Heart left ventricle (tissue), 16 donors: ENCODE measurements at regions not wholly inside any gene's neighbourhood (a gene's known extent, or its start where the extent isn't known, plus 50 kb on each side); places are given as distances from the start of the nearest gene placed in this dataset.
"Not testable (repeated sequence)": the region's sequence is repeated elsewhere in the genome, so short reads cannot be mapped to it uniquely, and the experiment has no call there.

Experiments
- ATAC-seq, 4 donors: fragments of 200-7000 bp; cut with Tn5 transposase; one replicate each; pipeline ENCODE4 v1.9.1; 2020 to 2022; ENCODE audit warnings: moderate library complexity in 4 of 4, mild to moderate bottlenecking in 3 of 4, moderate number of reproducible peaks in 1 of 4
- DNase-seq, 5 donors: peaks; one replicate each; pipeline ENCODE4 v3.0.0-alpha.2; 2020
- H3K27ac ChIP-seq, 12 donors: fragments of 200-600 bp; sonication (generic) in 4 of 12; one replicate each; pipeline versions ENCODE4 v1.5.0 to v1.8.0; 2016 to 2022; ENCODE audit warnings: mild to moderate bottlenecking in 2 of 12
- H3K27me3 ChIP-seq, 9 donors: fragments of 200-600 bp; sonication (generic) in 2 of 9; one replicate each; pipeline versions ENCODE4 v1.5.1 to v1.8.0; 2016 to 2022; ENCODE audit warnings: mild to moderate bottlenecking in 3 of 9
- H3K36me3 ChIP-seq, 9 donors: fragments of 200-600 bp; sonication (generic) in 2 of 9; one replicate each; pipeline versions ENCODE4 v1.5.0 to v1.8.0; 2018 to 2022; ENCODE audit warnings: mild to moderate bottlenecking in 2 of 9
- H3K4me1 ChIP-seq, 12 donors: fragments of 200-600 bp; sonication (generic) in 4 of 12; one replicate each; pipeline versions ENCODE4 v1.5.0 to v1.8.0; 2016 to 2022; ENCODE audit warnings: mild to moderate bottlenecking in 3 of 12
- H3K4me3 ChIP-seq, 12 donors: fragments of 200-600 bp; sonication (generic) in 4 of 12; one replicate each; pipeline versions ENCODE4 v1.5.0 to v1.8.0; 2017 to 2022; ENCODE audit warnings: mild to moderate bottlenecking in 9 of 12, moderate library complexity in 4 of 12
- H3K9me3 ChIP-seq, 12 donors: fragments of 200-600 bp; sonication (generic) in 4 of 12; one replicate each; pipeline versions ENCODE4 v1.5.0 to v1.8.0; 2016 to 2022; ENCODE audit warnings: mild to moderate bottlenecking in 1 of 12
- CTCF ChIP-seq, 12 donors: fragments of 200-600 bp; sonication (generic) in 4 of 12; IDR thresholded peaks; one replicate each; pipeline versions ENCODE4 v1.5.0 to v1.8.0; 2018 to 2022; ENCODE audit warnings: antibody characterized with exemption in 12 of 12, mild to moderate bottlenecking in 5 of 12
- POLR2A ChIP-seq, 2 donors: fragments of 450-650 bp; IDR thresholded peaks; one replicate each; pipeline ENCODE4 v1.6.1; 2017; ENCODE audit warnings: antibody characterized with exemption in 2 of 2, mild to moderate bottlenecking in 2 of 2, moderate library complexity in 2 of 2
- WGBS, 4 donors: extraction: QIAGEN DNeasy Blood & Tissue Kit in 2 of 4; methylation state at CpG; one replicate each; pipeline versions ENCODE4 v1.1.5 to v1.1.7; 2013 to 2018; 5-methylcytosine and 5-hydroxymethylcytosine counted together
- intact Hi-C, 10 donors: fragments of 100-400 bp; cut with DNase I; formaldehyde crosslinking; loops; one replicate each; pipeline versions ENCODE4 v1.11.1 to v1.14.2; 2022
- donor health status: ischemic (EF 13 %, LVEDD 7.1; RV severe dilation, severe dysfunction).
- donor health status: healthy with polysubstance abuse.
- donor health status: DM: no; HTN: yes; CAD: no.
- donor health status: DM: no; HTN: no; CAD: no.
- donor health status: ischemic (EF 25% LVEDD 6.9; RV normal size, moderate dysfunction).
- donor health status: ischemic (EF 25% LVEDD 5.7; RV mildly dilated, moderate dysfunction).
- donor health status: healthy.
- donor health status: DM: yes; HTN: yes; CAD: no.
- donor health status: ischemic (EF 35%, LVEDD 5.7; RV mildly dilated, moderate dysfunction).
- donor health status: nonischemic (EF 11% LVEDD 7.7; RV severe dilation, severe dysfunction).
- donor health status: DM: yes; HTN: yes; CAD: no.
- donor health status: PGD.
- donor health status: ischemic (EF 29% LVEDD 5.4; RV normal size, mild dysfunction).
- donor health status: nonischemic (EF 23%, LVEDD 6.1; RV moderate dilation, normal function).

- H3K27me3 ChIP-seq: no peaks in the 10 kb centered on the region
- no peak overlapping the region for H3K4me3 ChIP-seq
- no peak overlapping the region for H3K27ac ChIP-seq
- DNase-seq (no peak), ATAC-seq (no peak)
- H3K4me1 ChIP-seq: peaks cover 0 to 9% (median 0%) of the 10 kb centered on the region in 12 donors
- 61 to 75% (median 70%) methylated on average over 3 of the region's 3 CpGs for whole genome bisulfite sequencing, 4 donors
- intact Hi-C loops: no loop called here
- TF ChIP-seq CTCF (IDR thresholded peaks at IDR 0.05): no peak
- no peak for TF ChIP-seq POLR2A (IDR thresholded peaks at IDR 0.05)
- H3K36me3 ChIP-seq: no peaks in the 10 kb centered on the region
- H3K9me3 ChIP-seq: no peaks in the 10 kb centered on the region
Measured at GRCh38 chr5:17103461-17103860, 114.0 kb upstream of the BASP1 start.

DNA sequence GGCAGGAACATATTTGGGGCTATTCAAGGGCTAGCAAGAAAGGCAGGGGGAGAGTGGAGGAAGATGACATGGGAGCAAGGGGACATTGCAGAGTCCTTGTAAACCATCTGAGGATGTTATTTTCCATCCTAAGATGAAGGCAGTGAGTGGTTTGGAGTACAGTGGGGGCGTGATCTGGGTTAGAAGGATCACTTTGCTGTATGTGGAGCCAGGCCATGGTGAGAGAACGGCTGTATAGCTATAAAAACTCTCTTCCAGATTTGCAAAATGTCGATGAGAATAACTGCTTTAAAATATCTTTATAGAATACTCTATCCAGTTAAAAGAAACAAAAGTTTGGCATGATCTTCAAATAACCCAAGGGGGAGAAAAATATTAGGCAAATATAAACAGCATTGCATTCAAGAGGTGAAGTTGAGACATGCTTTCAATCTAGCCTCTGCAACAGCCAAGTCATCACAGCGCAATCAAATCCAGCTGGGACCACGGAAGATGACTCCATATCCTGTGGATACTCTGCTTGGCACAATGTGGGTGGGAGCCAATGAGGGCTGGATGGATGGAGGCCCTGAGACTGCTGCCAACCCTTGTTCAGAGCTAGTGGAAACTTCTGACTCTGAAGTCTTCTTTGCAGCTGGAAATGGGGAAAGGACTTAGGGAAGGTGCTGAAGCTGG is 111.5 kb upstream of the BASP1 start:
- 67 to 80% (median 73%) methylated on average over 5 of the region's 5 CpGs for whole genome bisulfite sequencing, 4 donors
- TF ChIP-seq POLR2A (IDR thresholded peaks at IDR 0.05) (no peak), CTCF (IDR thresholded peaks at IDR 0.05) (no peak)
- Histone ChIP-seq H3K27me3 (no peaks in the 10 kb centered on the region), H3K36me3 (no peaks in the 10 kb centered on the region), H3K4me3 (no peak overlapping the region), H3K4me1 (peaks cover 0 to 11% (median 0%) of the 10 kb centered on the region in 12 donors), H3K9me3 (no peaks in the 10 kb centered on the region), H3K27ac (no peak overlapping the region)
- intact Hi-C loops: no loop called here
- DNase-seq (peak in 1 of 5 donors; percentile 25), ATAC-seq (peak in 2 of 4 donors; percentile 48 to 66)

DNA sequence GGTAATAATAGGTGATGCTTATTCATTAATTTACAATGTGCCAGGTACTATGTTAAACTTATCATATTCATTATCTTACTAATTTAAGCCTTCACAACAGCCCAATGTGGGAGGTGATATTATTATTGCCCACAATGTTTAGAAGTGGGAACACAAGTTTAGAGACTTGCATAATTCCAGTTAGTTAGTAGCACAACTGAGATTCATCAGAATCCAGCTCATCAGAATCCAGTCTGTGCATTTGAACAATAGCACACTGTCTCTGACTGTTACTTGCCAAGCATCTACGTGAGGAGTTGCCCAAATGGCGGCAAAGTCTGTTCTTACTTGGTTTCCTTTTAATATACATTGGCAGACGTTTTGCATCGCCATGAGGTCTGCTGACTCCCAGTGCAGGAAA is 110.9 kb upstream of the BASP1 start:
- WGBS, 4 donors: 79 to 85% (median 83%) methylated on average over 4 of the region's 4 CpGs

GRCh38 chr5:17112091-17112716 is 105.2 kb upstream of the BASP1 start:
- peaks cover 0 to 18% (median 0%) of the 10 kb centered on the region in 12 donors for H3K4me1 ChIP-seq
- H3K27me3 ChIP-seq, intact Hi-C loops, H3K27ac ChIP-seq, H3K36me3 ChIP-seq, DNase-seq, H3K4me3 ChIP-seq, ATAC-seq, H3K9me3 ChIP-seq: not testable (repeated sequence)
- WGBS, 4 donors: 58 to 72% (median 61%) methylated on average over 3 of the region's 3 CpGs

More for the DNA sequence above, 110.9 kb upstream of the BASP1 start:
- TF ChIP-seq CTCF (IDR thresholded peaks at IDR 0.05) (no peak), POLR2A (IDR thresholded peaks at IDR 0.05) (no peak)
- H3K4me1 ChIP-seq: peaks cover 0 to 11% (median 0%) of the 10 kb centered on the region in 12 donors
- no peaks in the 10 kb centered on the region for H3K27me3 ChIP-seq
- DNase-seq: no peak
- intact Hi-C loops: no loop called here
- ATAC-seq: no peak
- no peaks in the 10 kb centered on the region for H3K9me3 ChIP-seq
- H3K4me3 ChIP-seq: no peak overlapping the region
- no peak overlapping the region for H3K27ac ChIP-seq
- no peaks in the 10 kb centered on the region for H3K36me3 ChIP-seq
